HG03159 (cell line): ENCODE measurements at regions not wholly inside any gene's neighbourhood (a gene's known extent, or its start where the extent isn't known, plus 50 kb on each side); places are given as distances from the start of the nearest gene placed in this dataset.

ENCODE experiments used
- ATAC-seq: cut with Tn5 transposase; IDR thresholded peaks from one replicate; pipeline ENCODE4 v1.9.1; 2021; ENCODE audit warnings: mild to moderate bottlenecking, moderate library complexity; ENCODE audit not compliant: unreplicated experiment

DNA sequence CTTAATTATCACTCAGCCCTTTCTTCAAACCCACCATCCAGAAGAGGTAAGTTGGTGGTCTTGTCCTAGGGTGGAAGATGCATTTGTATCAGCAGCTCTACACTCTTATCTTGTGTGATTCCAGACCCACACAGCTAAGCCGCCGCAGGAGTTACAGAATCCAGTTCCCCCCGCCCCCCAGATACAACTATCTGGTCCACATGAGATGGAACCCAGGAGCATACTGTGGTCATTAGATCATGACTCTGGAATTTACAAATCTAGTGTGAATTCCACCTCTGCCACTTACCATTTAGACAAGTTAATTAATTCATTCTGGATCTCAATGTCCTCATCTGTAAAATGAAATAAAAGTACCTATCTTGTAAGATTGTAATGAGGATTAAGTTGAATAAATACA, 486.4 kb downstream of the BCL11A start:
- no peak for ATAC-seq

DNA sequence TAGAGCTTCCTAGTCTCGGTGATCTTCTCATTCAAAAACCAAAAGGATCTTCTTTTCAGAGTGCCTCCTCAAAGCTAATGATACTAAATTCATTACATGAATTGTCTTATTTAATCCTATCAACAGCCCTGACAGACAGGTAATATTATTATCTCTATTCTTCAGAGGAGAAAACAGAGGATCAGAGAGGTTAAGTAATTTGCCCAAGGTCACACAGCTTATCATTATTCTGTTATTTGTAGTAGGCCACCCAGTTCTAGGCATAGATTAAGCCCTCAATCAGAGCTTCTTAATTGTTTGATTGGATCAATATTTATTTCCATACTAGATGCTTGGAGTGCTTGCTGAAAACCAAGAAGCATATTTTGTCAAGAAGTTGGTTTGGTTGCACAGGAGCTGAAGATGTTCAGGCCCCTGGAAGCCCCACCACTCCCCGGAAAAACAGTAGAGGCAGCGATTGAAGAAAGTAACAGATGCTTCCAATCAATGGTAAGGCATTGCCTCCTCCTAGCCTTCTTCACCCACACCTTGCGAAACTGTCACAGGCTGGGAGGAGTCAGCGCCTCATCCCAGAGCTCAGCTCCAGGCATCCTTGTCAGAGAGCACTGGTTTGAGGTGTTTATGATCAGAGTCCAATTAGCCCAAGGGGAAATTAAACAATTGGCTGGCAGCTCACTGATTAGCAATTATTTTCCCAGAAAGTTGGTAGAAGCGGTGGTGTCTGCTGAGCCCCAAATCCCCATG, 487.2 kb downstream of the BCL11A start:
- no peak for ATAC-seq

DNA sequence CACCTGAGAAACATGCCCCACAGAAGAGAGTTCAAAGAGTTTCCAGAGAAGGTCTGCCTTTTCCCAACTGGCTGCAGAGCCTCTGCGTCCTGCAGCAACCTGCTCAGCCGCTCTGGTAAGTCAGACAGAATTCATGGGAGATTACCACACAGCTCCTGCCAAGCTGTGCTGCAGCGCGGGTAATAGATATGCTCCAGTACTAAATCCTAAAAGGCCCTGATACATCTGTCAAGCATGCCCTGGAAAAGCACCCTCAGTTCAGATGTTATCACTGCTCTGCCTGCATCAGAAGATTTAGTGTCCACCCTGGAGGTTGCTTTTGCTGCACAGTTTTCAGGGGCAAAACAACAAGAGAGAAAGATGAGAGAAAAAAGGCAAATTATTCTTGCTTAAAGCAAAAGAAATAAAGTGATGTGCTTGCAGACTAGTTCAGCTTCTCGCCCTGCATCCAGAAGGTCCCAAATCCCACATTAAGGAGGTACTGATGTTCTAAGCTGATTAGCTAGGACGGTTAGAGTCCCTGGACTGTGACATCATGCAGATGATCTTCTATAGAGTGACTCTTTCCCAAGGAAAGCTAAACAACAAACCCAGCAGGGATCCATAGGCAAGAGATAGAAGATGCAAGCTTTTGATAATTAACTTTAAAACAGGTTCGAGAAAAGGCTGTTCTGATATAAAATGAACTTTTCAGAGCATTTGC, 488.6 kb downstream of the BCL11A start:
- ATAC-seq = no peak

DNA sequence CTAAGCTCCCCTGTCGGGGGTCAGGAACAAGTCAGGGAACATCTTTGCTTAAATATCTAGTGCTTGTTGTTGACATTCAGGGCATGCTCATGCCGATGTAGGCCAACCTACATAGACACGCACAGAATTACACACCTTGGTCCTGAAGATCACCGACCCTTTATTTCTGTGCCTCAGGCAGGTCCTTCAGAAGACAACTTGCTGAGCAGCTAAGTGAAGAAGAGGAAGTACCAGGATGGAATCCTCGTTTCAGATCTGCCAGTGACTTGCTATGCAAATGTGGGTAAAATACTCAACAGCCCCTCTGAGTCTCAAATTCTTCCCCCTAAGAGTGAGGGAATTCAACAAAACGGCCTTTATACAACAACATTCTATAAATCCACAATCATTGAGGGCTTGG, 494.7 kb downstream of the BCL11A start:
- ATAC-seq = no peak

DNA sequence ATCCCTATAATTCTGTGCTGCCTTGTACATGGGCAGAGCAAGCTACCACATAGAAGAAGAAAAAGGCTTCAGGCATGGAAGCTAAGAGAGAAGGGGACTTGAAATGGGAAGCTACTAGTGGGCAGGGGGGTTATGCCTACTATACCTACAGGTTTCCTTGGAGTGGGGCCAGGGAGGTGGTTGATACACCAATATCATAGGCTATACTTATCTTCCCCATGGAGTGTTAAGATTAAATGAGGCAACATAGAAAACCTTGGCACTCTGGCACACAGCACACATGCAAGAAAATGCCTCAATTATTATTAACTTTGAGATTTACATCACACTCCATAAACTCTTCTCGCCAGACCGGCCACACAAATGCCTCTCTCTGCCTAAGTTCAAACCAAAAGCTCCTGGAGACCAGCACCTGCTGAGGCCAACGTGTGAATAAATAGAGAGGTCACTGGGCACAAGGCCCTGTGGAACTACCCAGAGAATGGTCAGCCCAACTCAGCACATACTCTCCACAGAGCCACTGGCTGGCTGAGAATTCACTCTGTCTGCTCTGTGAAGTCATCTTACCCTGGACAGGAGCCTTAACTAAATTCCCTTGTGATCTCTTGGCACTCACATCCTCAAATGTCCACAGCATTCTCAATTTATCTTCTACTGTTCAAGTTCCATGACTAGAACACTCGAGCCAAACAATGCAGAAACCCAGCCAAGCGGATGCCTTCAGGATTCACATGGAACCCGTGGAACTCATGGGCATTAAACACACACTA, 498.7 kb downstream of the BCL11A start:
- no peak for ATAC-seq

DNA sequence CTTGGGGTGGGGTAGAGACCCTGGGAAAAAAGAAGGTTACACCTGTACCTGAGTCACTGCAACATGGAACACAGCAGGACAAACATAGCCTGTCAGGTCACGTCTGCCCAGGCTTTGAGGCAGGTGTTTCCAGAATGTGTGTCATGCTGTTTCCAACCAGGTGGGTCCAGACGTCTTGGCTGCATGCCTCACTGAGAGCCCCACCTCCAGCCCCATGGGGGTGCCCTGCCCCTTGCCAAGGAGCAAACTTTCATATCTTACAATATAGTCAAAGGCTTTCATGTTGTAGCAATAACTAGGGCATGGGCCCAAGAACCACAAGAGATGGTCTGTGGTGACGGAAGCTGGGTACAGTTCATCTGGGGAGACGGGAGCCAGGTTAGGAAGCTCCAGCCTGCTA, 499.7 kb downstream of the BCL11A start:
- no peak for ATAC-seq

DNA sequence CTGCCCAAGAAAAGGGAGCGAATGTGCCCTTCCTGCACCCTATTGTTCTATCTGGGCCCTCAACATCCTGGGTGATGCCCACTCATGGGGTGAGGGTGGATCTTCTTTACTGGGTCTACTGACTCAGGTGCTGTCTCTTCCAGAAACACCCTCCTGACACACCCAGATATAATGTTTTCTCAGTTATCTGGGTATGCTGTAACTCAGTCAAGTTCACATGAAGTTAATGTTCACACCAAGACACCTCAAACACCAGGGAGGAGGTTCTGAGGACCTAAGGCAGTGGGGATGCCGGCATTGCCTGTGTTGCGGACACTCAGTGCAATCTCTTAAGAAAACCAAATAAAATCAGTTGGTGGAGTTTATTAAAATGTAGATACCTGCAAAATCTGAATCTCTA, 500.9 kb downstream of the BCL11A start:
- ATAC-seq = no peak

DNA sequence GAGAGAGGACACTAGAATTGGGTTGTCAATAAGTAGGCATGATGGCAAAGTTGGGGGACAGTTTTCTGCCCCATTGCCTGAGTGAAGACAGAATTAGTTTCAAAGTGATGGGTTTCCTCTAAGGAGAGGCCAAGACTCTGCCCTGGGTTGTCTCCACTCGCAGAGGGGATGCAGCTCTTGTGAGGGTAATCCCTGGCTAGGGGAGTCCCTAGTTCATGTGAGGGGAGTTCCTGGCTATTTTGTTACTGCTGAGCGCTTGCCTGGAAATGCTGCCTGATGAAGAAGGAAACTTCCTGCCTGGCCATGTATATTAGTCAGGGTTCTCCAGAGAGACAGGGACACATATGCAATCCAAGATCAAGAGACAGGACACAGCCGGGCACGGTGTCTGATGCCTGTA, 501.5 kb downstream of the BCL11A start:
- no peak for ATAC-seq

DNA sequence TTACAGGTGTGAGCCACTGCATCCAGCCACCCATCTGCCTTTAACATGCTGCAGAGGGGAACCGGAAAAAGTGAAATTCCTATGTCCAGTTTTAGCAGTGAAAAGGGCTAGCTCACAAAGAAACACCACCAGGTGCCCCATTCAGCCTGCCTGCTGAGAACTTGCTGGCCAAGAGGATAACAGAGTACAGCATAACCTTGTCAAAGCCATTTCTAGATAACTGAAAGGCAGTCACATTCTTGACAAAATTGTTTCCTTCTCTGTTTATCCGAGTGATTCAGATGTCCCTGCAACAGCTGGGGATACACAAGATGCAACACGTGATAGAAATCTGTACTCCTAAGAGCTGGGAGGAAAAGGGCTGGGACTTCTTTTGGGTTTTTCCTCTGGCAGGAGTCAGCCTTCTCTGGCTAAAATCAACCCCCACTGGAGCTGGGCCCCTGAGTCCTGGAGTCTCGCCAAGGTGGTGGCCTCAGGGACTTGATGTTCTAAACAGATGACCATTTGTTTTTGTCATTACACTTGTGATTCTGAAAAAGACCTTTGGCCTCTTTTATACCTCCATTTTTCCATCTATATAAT, 505.4 kb downstream of the BCL11A start:
- ATAC-seq = no peak

DNA sequence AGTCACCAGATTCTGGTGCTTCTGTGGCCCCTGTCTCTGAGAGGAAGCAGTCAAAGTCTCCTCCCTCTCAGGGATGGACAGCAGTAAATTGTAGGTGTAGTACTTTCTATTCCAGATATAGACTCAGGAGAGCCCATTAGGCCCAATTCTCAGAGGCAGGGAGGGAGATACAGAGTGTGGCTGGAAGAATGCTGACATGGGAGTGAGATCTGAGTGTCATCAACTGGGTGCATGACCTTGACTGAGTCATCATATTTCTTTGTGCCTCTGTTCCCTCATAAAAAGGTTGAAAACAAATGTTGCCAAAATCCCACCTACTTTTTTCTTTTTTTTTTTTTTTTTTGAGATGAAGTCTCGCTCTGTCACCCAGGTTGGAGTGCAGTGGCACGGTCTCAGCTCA, 506.1 kb downstream of the BCL11A start:
- no peak for ATAC-seq

DNA sequence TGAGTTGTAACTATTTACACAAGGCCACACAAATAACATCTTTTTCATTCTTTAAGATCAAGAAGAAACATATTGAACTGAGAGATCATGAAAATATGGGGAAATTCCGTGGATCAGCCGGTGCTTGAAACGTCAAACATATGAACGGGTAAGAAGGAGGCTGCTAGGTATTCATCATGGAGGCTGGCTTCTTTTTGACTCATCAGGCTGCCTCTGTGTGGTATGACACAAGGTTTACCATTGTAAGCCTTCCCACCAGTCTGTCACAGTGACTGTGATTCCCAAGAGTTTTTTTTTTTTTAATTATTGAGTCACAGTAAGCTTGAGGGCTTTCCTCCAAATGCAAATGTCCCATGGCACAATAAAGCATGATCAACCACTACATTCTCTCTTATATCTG, 506.9 kb downstream of the BCL11A start:
- ATAC-seq = no peak

DNA sequence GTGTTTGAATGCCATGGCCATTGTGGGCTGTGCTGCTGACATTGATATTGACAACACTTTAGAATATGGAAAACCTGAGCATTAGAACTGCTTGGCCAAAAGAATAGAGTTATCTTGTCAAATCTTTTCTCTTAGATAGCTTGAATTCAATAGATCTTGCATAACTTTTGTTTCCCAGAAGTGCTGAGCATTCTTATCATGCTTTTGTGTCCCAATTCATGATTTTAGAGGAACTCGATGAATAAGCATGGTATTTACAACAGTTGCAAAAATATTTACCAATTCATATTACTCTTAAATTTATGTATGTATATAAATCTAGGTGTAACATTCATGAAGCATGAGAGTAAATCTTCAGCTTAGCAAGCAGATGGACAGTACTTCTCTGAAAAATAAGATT, 508.0 kb downstream of the BCL11A start:
- no peak for ATAC-seq

DNA sequence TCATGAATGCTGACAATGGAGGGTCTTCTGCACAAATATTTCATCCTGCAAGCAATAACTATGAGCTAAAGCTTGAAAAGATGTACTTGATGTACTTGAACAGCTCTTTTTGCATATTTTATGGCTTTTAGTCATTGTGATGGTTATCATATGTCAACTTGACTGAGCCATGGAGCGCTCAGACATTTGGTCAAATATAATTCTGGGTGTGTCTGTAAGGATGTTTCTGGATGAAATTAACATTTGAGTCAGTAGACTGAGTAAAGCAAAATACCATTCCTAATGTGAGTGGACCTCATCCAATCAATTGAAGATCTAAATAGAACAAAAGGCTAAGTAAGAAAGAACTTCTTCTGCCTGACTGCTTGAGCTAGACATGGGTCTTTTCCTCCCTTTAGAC, 509.0 kb downstream of the BCL11A start:
- ATAC-seq = no peak

DNA sequence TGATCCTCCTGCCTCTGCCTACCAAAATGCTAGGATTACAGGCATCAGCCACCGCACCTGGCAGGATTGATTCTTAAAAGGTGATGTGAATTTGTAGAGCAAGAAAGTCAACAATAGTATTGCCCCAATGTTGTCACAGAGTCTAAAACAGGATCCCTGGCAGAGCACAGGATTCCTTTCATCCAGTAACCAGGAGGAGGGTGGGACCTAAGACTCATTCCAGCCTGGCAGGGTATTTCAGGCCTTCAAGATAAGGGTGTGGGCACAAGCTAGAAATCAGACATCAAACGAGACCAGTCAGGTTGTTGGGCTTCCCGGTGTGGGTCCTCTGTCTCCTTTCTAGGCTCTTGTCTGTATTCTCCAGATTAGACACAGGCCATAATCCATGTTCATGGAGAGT, 511.4 kb downstream of the BCL11A start:
- no peak for ATAC-seq

DNA sequence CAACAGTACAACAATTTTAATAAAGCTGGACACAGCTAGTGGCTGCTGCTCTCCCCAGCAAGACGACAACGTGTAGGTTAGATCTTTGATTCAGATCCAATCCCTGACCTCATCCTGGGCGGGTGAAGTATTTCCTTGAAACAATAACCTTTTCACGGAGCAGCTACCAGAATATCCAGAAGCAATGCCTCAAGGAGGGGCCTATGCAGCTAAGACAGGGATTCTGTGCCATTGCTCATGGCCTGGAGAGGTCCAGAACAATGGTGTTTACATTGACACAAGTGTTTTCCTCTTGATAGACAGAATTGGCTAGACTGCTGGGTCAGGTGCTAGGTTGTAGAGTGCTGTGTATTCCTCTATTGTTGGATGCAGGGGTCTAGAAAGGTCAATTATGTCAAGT, 520.1 kb downstream of the BCL11A start:
- no peak for ATAC-seq

DNA sequence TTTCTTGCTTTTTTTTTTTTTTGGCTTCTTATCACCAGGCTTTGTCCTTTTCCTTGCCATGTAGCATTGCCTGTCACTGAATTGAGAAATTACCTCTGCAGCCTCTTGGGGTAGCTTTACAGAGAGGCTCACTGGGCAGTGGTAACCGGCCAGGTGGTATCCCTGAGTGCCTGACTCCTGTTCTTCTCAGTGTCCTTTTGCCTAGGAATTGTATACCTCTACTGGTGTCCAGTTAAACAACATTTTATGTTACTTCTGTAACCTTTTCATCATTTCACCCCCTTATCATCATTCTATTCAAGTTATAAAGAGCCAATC, 523.9 kb downstream of the BCL11A start:
- no peak for ATAC-seq

DNA sequence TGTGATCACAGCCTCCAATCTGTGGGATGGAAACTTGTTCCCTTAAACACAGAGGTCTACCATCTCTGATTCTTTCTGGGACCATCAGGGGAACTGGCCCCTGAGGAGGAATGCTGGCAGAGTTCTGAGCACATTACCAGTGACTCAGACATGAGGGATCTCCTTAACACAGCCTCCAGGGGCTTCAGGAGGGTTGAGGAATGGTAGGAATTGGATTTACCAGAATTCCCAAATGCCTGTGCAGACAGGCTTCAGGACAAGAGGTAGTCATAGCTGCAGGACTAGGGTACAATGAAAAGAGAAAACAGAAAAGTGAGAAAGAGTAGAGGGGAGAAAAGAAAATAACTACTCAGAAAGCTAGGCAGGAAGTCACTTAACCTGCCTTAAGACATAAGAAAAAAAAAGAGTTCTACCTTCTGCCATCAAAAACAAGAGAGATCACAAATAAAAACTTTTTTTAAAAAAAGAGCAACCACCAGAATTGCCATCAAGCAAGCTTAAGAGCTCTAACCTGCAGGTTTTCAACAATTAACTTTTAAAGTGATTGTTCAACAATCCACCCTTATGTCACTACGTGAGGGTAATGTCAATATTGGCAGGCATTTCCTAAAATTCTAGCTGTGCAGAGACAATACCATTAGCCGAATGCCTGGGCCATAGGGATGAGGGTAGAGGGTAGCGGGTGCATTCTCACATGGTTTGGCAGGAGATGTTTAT, 524.4 kb downstream of the BCL11A start:
- ATAC-seq = no peak

DNA sequence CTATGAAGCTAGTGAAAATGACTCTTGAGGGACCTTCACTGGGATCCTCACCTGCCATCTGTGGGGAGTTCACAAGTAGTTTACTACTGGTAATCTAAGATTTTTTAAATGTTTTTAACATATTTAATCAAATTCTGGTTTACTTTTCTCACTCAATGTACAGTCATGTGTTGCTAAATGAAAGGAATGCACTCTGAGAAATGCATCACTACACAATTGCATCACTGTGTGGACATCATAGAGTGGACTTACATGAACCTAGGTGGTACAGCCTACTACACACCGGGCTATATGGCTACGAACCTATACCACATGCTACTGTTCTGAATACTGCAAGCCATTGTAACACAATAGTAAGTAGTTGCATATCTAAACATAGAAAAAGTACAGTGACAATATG, 528.0 kb downstream of the BCL11A start:
- ATAC-seq = no peak

DNA sequence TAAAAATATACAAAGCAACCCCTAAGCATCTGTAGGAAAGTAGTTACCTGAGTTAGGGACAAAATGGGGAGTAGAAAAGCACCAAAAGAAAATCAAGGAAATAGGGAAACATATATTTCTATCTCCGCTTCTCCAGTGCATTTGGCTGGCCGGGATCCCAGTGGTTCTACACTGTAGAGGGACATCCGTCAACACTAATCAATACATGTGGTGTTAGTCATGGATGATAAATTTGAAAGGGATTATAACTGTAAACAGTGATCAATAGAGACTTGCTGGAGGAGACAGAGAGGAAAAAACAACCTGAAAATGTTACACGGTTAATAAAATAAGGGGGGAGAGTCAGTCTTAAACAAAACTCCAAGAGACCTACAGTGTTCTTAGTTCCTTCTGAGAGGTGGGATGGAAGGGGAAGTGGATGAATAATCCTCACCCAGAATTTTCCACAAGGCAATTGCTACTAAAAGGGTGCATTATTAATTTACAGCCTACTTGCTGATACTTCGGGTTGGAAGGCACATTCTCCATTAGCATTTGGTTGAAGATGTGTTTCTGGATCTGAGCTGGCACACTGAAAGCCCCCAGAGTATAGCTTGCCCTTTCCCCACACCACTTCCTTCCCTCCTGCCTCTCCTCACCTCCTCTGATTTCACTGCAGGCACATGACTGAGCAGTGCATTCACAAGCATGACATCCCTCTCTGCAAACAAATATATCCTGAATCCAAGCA, 530.0 kb downstream of the BCL11A start:
- ATAC-seq = no peak

DNA sequence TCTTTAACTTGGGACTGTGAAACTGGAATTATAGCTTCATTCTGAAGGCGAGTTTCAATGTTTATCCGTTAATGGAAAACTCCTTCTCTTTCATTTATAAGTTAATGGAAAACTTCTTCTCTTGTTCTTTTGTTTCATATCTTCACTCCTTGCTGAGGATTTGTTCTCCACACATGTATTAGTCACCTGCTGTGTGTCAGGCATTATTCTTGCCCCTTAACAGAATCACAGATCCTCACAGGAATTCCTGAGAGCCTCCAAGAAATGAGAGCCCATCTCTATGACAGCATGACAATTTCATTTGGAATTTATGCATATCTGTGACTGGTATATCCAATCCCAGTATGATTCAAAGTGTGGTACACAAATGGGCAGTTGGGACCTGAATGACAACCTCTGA, 545.8 kb downstream of the BCL11A start:
- ATAC-seq = no peak

DNA sequence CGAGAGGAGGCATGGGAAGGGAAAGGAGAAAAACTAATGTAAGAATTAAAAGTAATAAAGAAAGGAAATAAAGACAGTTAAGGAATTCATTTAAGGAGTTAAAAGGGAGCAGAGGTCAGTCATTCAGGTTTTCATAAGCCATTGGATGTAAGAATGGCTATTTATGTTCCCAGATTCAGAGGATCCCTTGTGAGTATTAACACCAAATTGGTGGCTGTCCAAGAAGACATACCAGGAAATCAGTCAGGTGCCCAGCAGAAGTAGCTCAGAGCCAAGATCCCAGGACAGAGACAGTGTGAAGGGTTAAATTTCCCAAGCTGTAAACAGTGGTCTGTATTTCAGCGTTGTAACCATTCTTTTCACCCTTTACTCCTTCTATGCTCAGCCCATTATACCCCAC, 550.4 kb downstream of the BCL11A start:
- no peak for ATAC-seq
